HCT116 (cell line): ENCODE measurements at regions not wholly inside any gene's neighbourhood (a gene's known extent, or its start where the extent isn't known, plus 50 kb on each side); places are given as distances from the start of the nearest gene placed in this dataset.

ENCODE experiments used
- EGR1 ChIP-seq: IDR thresholded peaks from 2 replicates; pipeline ENCODE4 v1.6.1; 2012; ENCODE audit warnings: low read depth
- EZH2 ChIP-seq: fragments of 200-600 bp; sonication (generic); IDR thresholded peaks from 2 replicates; pipeline ENCODE4 v1.6.1; 2017; ENCODE audit warnings: antibody characterized with exemption, mixed run types
- EZH2phosphoT487 ChIP-seq: fragments of 200-600 bp; IDR thresholded peaks from 2 replicates; pipeline ENCODE4 v1.6.1; 2018; ENCODE audit warnings: antibody characterized with exemption, borderline replicate concordance
- POLR2A ChIP-seq: IDR thresholded peaks from 2 replicates; pipeline ENCODE4 v1.7.0; 2011; ENCODE audit warnings: borderline replicate concordance; ENCODE audit not compliant: insufficient read depth, insufficient read length; ENCODE audit errors: extremely low read depth
- RAD21 ChIP-seq: IDR thresholded peaks from 2 replicates; pipeline ENCODE4 v1.6.1; 2012; ENCODE audit warnings: low read depth, mild to moderate bottlenecking
- SIN3A ChIP-seq: IDR thresholded peaks from 2 replicates; pipeline ENCODE4 v1.6.1; 2012; ENCODE audit warnings: low read depth
- YY1 ChIP-seq: IDR thresholded peaks from 2 replicates; pipeline ENCODE4 v1.6.1; 2011; ENCODE audit warnings: low read length, low read depth, moderate library complexity, mild to moderate bottlenecking; ENCODE audit not compliant: insufficient replicate concordance; ENCODE audit errors: extremely low read depth
- ZFX ChIP-seq: fragments of 450-650 bp; IDR thresholded peaks from 2 replicates; pipeline ENCODE4 v1.6.1; 2017
- ZNF274 ChIP-seq: fragments of 200-500 bp; sonication (Bioruptor generic); IDR thresholded peaks from 2 replicates; pipeline ENCODE4 v1.6.1; 2014; ENCODE audit warnings: mild to moderate bottlenecking, low read depth, low read length, inconsistent platforms
- TF ChIP-seq, protein P1 (sequence below): IDR thresholded peaks from 2 replicates; pipeline ENCODE4 v1.6.1; 2012; ENCODE audit warnings: low read depth
- TF ChIP-seq, protein P2 (sequence below), 3 experiments: fragments of 200-600 bp in 1 of 3; sonication (generic) in 1 of 3; IDR thresholded peaks in 2 of 3; conservative IDR thresholded peaks in 1 of 3; 2 replicates each; pipeline ENCODE4 v1.5.1; 2012 to 2017; ENCODE audit warnings: low read depth in 2 of 3, low read length in 2 of 3, antibody characterized with exemption in 1 of 3, borderline replicate concordance in 1 of 3, control low read depth in 1 of 3, mild to moderate bottlenecking in 1 of 3, mixed read lengths in 1 of 3, mixed run types in 1 of 3, moderate library complexity in 1 of 3; ENCODE audit not compliant: insufficient read depth in 1 of 3
- TF ChIP-seq, protein P3 (sequence below): IDR thresholded peaks from 2 replicates; pipeline ENCODE4 v1.6.1; 2011; ENCODE audit warnings: mild to moderate bottlenecking, low read length, moderate library complexity; ENCODE audit not compliant: insufficient replicate concordance; ENCODE audit errors: extremely low read depth

DNA sequence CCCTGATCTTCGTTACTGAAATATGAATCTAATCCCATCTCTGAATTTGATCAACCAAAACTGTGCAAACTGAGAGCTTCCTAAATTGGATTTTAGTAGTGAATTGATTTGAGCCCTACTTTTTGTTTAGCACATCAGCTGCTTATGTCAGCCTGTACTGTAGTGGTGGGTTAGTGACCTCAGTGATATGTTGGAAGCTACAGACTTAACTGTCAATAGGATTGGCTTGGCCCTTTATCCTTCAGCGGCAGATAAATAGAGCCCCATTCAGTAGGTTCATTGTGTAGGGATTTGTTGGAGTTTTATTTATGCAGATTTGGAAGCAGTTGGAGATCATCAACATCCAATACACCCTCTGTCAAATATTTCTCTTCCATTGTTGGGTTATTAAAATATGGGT lies 409.7 kb downstream of the SOX2 start:
- TF ChIP-seq, protein P1, sequence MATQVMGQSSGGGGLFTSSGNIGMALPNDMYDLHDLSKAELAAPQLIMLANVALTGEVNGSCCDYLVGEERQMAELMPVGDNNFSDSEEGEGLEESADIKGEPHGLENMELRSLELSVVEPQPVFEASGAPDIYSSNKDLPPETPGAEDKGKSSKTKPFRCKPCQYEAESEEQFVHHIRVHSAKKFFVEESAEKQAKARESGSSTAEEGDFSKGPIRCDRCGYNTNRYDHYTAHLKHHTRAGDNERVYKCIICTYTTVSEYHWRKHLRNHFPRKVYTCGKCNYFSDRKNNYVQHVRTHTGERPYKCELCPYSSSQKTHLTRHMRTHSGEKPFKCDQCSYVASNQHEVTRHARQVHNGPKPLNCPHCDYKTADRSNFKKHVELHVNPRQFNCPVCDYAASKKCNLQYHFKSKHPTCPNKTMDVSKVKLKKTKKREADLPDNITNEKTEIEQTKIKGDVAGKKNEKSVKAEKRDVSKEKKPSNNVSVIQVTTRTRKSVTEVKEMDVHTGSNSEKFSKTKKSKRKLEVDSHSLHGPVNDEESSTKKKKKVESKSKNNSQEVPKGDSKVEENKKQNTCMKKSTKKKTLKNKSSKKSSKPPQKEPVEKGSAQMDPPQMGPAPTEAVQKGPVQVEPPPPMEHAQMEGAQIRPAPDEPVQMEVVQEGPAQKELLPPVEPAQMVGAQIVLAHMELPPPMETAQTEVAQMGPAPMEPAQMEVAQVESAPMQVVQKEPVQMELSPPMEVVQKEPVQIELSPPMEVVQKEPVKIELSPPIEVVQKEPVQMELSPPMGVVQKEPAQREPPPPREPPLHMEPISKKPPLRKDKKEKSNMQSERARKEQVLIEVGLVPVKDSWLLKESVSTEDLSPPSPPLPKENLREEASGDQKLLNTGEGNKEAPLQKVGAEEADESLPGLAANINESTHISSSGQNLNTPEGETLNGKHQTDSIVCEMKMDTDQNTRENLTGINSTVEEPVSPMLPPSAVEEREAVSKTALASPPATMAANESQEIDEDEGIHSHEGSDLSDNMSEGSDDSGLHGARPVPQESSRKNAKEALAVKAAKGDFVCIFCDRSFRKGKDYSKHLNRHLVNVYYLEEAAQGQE = no peak
- TF ChIP-seq EZH2 (no peak), EGR1 (no peak), POLR2A (no peak), EZH2phosphoT487 (no peak), RAD21 (no peak), ZNF274 (no peak), YY1 (no peak), SIN3A (no peak), ZFX (no peak)
- TF ChIP-seq, protein P2, sequence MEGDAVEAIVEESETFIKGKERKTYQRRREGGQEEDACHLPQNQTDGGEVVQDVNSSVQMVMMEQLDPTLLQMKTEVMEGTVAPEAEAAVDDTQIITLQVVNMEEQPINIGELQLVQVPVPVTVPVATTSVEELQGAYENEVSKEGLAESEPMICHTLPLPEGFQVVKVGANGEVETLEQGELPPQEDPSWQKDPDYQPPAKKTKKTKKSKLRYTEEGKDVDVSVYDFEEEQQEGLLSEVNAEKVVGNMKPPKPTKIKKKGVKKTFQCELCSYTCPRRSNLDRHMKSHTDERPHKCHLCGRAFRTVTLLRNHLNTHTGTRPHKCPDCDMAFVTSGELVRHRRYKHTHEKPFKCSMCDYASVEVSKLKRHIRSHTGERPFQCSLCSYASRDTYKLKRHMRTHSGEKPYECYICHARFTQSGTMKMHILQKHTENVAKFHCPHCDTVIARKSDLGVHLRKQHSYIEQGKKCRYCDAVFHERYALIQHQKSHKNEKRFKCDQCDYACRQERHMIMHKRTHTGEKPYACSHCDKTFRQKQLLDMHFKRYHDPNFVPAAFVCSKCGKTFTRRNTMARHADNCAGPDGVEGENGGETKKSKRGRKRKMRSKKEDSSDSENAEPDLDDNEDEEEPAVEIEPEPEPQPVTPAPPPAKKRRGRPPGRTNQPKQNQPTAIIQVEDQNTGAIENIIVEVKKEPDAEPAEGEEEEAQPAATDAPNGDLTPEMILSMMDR (IDR thresholded peaks at IDR 0.05 in 2 of 3, conservative IDR thresholded peaks at IDR 0.05 in 1 of 3; ENCODE audit: borderline replicate concordance in 1 of 3, insufficient read depth in 1 of 3, low read depth in 2 of 3, low read length in 2 of 3) = no peak
- TF ChIP-seq, protein P3, sequence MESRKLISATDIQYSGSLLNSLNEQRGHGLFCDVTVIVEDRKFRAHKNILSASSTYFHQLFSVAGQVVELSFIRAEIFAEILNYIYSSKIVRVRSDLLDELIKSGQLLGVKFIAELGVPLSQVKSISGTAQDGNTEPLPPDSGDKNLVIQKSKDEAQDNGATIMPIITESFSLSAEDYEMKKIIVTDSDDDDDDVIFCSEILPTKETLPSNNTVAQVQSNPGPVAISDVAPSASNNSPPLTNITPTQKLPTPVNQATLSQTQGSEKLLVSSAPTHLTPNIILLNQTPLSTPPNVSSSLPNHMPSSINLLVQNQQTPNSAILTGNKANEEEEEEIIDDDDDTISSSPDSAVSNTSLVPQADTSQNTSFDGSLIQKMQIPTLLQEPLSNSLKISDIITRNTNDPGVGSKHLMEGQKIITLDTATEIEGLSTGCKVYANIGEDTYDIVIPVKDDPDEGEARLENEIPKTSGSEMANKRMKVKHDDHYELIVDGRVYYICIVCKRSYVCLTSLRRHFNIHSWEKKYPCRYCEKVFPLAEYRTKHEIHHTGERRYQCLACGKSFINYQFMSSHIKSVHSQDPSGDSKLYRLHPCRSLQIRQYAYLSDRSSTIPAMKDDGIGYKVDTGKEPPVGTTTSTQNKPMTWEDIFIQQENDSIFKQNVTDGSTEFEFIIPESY = no peak
